Stimulated activated CD4-positive, alpha-beta T cell treated with anti-CD3 and anti-CD28 coated beads, Interleukin-1b, Interleukin-23, amount 100 ng/mL, for 24 hours (primary cell): ENCODE measurements at regions not wholly inside any gene's neighbourhood (a gene's known extent, or its start where the extent isn't known, plus 50 kb on each side); places are given as distances from the start of the nearest gene placed in this dataset.

Experiments
- DNase-seq, 4 experiments: peaks; one replicate each; pipeline ENCODE4 v3.0.0-alpha.2; 2020; ENCODE audit warnings: low read depth in 4 of 4, low spot score in 1 of 4

DNA sequence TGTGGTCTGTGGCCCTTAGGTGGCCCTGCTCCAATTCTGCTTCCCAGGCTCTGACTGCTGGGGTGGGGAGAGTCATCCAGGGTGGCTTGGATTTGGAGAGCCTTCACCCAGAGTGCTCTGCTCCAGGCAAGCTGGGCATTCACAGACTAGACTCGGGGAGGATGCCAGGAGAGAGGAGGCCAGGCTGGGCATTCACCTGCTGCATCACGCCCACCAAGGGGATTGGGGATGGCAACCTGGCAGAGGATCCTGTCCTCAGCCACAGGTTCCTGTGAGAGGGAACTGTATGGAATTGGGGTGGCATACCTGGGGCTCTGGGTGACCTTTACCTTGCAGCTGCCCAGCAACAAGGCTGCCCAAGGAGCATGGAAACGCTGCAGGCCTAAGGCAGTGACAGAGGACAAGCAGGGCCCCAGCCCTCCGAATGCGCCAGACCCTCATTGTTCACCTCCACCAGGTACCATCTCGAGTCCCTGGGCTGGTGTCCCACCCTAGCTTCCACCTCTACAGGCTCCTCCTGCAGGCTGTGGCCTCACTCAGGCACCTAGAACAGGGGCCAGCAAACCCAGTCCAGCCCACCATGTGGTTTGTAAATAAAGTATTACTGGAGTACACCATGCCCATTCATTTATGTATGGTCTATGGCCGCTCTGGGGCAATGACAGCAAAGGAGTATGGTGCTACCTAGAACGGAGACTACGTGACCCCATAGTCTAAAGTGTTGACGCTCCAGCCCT, 255.3 kb upstream of the RAB6C start:
- DNase-seq, result no peak

DNA sequence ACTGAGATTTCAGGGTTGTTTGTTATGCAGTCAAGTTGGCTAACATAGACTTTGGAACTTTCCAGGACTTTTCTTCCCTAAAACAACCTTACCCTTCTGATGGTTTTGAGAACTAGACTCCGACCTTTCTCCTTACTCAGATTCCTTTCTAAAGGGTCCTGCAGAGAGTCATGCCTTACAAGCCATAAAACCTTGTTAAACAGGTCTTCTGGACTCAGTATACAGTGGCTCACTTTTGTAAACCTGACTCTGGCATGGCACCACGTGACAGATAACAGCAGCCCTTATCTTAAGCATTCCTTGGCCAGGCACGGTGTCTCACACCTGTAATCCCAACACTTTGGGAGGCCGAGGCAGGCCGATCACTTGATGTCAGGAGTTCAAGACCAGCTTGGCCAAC, 253.2 kb upstream of the RAB6C start:
- no peak for DNase-seq

DNA sequence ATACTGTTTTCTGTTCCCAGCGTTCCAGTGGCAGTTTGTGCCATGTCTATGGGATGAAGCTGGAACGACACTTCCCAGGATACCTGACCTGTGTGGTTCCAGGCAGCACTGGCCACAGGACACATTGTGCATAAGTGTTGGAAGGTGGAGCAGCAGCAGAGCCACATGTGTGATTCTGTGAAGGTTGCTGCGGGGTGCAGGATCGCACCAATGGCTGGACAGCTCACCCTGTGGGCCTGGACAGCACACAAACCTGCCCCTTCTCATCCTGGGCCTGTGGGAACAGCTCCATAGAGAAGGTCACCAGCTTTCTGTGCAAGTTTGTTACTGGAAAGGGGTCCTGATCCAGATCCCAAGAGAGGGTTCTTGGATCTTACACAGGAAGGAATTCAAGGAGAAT, 252.2 kb upstream of the RAB6C start:
- DNase-seq, result no peak

DNA sequence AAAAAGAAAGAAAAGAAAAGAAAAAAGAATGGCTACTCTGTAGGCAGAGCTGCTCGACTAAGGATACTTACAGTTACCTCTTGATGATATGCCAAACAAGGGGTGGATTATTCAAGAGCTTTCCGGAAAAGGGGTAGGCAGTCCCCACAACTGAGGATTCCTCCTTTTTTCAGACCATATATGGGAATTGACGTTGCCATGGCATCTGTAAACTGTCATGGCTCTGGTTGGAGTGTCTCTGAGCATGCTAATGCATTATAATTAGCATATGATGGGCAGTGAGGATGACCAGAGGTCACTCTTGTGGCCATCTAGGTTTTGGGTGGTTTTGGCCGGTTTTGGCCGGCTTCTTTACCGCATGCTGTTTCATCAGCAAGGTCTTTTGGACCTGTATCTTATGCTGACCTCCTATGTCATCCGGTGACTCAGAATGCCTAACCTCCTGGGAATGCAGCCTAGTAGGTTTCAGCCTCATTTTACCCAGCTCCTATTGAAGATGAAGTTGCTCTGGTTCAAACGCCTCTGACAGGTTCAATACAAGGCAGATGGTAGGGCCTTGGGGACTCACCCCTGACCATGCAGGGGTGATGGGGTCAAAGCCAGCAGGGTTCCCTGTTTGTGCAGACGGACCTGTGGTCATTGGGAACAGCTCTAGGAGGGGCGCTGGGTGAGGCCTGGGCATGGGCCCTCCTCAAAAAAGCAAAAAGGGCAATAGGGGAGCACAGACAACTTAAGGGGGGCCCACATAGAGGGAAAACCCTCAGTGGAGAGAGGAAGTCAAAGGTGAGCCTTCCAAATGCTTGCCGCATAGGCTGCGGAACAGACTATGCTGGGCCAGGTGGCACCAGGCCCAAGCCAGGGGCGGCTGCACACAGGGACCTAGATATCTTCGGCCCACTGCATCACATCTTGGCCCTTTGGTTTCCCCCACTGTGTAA, 251.2 kb upstream of the RAB6C start:
- DNase-seq, result no peak

DNA sequence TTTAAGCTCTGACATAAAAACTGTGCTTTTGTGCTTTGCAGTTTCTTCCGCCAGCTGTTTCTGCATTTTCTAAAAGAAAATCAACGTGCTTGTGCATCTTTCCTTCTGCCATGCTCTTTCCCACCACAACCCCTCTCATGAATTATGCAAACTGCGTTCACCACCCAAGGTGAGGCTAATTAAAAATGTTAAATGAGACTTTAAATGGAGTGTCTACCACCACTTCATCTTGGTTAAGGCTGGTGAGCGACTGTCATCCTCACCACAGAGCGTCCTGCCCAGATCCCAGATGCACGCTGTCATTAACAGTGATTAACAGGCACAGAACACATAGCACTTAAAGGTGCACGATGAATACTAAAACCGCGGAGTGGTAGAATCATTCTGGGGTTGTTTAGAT, 250.5 kb upstream of the RAB6C start:
- DNase-seq, result no peak

DNA sequence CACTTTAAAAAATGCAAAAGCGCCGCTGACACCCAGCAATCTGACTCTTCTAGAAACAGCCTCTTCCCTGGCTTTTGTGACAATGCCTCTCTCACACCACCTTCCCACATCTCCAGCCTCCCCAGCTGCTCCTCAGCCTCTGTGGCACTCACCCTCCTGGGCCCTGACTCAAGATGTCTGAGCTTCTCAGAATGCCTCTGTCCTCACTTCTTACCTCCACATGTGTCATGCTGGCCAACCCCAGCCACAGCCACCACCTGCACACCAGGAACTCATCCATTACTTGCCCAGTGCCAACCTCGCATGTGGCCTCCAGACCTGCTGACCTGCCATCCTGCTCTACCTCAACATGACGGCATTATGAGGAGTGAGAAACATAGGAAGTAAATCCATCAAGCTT, 249.8 kb upstream of the RAB6C start:
- DNase-seq, result no peak

DNA sequence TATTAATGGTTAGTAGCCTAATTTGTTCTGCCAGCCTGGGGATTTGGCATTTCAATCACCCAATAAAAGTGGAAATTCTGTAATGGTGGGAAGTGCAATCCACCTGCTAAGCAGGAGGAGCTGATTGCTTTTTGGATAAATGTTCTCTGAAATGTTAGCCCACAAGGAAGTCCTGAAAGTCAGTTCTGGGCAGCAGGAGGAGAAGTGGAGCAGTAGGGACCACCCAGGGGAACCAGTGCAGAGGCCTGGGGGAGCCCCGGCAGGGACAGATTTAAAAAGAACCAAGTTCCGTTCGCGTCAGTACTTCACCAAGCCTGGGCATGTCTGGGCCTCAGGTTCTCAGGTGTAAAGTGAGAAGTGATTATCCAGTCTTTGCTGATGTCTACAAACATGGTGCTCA, 248.5 kb upstream of the RAB6C start:
- DNase-seq, result no peak

DNA sequence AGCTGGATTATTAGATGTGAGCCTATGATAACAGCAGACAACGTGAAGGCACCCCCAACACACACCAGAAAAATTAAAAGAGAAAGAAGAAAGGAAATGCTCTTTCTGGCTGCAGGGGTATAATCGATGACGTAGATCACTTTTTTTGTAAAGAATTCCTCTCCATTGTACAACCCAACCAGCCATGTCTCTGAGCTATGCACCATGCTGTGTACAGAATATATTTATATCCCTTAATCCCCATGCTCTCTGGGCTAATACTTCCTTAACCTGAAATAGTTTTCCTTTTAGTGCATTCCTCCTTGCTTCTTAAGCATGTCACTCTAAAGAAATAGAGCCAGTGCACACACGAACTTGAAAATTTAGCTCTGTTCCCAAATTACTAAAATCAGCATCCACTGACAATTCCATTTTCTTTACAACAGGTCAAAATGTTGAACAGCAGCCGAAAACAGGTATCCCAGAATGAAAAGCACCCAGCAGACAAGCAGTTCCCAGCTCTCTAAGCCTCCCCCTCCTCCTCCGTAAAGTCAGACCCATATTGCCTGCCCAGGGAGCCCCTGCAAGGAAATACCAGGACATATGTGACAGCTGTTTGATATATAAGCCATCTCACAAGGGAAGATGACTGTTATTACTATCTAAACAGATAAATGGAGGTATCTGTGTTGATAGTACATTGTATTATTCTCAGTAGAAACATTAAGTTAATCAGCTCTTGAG, 247.4 kb upstream of the RAB6C start:
- no peak for DNase-seq

DNA sequence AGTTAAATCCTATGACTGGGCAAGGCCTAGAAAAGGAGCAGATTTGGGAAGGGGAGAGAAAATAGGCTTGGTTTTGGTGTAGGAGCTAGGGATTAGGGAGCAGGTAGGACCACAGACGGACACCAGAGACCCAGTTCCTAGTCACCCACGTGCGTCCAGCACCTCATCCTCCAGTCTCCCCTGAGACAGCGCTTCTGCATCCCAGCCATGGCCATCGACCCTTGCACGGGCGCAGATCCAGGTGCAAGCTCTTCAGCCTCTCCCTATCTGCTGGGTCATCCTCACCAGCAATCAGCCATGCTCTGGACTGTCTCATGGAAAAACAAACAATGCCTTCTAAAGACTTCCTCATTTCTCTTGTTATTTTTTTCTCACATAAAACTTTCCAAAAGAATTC, 246.8 kb upstream of the RAB6C start:
- no peak for DNase-seq

DNA sequence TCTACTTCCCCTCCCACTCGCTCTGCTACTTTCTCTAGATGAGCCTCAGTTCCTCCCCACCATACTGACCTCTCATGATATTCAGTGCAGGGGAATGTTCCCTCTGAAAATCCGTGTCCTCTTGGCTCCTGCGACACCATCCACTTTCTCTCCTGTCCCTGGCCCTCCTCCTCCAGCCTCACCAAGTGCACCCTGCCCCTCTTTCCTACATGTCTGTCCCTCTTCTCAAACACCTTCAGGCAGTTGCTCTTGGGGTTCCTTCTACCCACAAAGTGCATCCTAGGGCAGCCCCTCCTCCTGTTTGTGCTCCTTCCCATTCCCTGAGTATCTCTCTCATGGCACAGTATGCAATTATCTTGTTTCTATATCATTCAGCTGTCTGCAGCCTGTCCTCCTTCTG, 246.4 kb upstream of the RAB6C start:
- no peak for DNase-seq

DNA sequence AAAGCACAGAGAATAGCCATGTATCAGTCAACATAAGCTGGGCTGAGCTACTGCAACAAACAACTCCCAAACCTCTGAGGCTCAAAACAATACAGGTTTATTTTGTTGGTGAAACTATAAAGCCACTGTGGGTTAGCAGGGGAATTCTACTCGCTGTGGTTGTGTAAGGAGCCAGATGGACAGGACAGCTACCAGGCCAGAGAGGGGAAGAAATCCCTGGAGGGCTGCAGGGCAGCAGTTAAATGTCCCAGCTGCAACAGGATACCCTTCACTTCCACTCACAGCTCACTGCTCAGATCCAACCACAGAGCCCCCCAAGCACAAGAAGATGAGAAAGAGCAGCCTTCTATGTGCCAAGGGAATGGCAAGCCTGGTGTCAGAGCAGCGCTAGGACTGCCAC, 245.9 kb upstream of the RAB6C start:
- DNase-seq, result no peak

DNA sequence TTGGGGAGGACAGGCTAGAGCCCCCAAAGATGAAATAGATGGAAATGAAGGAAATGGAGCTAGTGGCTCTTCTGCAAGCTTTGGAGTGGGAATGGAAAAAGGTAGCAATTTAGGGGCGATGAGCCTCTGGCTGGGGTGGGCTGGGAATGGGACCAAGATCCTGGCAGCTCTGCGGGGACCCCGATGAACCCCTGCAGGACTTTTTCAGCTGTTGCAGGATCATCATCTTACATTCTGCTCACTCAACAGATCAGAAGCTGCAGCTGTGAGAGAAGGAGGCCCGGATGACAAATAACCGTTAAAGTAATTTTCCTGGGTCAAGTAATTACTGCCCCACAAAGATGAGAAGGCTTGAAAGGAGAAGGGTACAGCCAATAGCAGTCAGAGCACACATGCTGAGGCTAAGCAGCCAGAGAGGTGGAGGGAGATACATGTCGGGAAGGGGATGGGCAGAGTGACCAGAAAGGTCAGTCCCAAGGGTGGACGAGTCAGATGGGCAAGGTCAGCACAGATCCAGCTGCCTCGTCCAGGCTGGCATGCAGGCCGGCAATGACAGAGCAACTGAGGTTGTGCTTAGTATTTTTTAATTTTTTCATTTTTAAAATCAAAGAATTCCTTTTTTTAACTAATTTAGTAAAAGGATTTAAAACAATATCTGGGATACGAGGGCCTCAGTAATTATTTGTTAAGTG, 245.0 kb upstream of the RAB6C start:
- no peak for DNase-seq

DNA sequence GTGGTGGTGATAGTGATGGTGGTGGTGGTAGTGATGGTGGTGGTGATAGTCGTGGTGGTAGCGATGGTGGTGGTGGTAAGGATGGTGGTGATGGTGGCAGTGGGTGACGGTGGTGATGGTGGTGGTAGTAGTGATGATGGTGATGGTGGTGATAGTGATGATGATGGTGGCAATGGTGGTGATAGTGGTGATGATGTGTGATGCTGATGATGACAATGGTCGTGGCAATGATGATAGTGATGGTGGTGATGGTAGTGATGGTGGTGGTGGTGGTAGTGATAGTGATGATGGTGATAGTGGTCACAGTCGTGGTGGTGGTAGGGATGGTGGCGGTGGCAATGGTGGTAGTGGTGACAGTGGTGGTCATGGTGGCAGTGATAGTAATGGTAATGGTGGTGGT, 243.9 kb upstream of the RAB6C start:
- no peak for DNase-seq

DNA sequence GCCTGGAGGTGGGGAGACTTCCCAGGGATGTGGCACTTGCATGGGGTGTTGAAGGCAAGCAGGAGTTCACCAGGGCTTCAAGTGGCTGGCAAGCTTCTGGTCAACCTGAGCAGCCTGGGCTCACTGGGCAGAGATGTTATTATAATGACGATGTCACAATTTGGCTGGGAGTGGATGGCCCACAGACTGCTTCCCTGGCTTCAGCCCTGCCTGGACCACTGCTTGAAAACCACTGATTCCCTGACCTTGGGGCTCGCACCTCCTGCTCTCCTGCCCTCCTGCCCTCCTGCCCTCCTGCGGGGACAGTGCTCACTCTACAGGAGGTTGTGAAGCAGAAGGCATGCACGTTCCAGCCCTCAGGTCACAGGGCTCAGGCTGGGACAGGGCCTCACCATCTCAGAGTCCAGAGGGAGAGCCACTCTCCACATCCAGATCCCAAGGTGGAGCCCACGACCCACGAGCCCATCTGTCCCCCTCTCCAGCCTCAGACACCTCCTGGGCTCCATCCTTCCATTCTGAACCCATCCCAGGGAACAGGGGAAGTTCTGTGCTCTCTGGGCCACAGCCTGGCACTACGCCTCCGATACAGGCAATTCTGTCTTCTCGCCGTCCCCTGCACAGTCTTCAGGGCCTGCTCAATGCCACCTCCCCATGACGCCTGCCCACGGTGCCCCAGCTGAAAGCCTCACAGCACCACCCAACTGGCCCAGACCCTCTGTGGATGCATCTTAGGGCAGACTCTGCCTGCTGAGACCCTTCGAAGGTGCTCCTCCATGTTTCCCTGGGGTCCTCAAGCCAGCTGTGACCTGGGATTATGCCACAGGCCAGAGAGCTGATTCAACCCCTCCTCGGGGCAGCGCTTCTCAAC, 241.6 kb upstream of the RAB6C start:
- DNase-seq, result no peak

DNA sequence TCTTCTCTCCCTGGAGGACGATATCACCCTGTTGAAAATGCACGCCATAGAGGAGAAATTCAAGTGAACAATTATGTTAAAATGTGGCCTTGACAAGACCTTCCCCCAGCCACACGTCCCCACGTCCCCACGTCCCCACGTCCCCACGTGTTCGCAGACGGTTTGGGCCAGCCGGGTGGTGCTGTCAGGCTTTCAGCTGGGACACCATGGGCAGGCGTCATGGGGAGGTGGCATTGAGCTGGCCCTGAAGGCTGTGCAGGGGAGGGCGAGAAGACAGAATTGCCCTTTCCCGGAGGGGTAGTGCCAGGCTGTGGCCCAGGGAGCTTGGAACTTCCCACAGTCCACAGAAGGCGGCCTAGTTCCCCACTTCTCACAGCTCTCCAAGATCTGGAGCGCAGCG, 240.7 kb upstream of the RAB6C start:
- no peak for DNase-seq

DNA sequence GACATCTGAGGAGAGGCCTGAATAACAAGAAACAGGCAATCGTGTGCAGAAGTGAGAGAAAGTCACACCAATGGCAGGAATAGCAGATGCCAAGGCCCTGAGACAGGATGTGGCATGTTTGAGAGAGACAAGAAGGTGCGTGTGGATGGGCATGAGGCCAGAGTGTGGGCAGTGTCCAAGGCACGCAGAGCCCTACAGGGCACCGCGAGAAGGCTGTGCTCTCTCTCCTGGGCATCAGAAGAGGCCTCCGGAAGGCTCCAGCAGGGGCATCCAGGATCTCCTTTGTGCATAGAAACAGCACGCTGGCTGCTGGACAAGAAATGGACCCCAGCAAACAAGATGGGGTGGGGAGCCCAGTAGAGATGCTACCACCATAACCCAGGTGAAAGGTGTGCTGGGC, 239.0 kb upstream of the RAB6C start:
- no peak for DNase-seq

DNA sequence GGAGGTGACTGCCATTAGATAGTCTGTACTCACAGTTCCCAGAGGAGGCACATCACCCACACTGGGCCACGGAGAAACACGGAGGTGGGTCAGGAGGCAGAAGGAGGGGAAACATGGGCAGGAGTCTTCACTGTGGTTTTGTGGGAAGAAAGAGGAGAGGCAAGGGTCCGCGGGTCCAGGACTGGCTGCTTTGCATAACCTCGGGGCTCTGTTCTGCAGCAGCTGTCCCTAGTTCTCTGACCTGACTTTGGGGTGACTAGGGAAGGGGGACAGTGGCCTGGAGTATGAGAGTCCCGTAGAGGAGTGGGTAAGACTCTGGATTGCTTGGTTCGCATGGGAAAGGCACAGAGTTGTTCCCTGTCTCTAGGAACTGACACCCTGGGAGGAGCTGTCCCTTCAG, 238.3 kb upstream of the RAB6C start:
- DNase-seq, result no peak

DNA sequence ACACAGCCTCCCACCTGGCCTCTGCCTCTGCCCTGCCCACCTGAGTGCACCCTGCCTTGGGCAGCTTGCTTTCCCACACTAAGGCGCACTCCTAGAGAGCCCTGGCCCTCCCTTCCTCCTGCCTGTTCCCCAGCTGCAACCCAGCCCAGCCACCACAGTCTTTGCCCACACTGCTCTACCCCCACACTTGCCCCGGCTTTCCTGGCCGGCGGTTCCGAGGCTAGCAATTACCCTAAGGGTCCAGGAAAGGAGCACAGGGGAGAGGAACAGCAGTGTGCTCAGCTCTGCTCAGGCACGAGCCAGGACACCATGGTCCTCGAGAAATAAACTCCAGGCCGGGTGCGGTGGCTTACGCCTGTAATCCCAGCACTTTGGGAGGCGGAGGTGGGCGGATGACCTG, 237.8 kb upstream of the RAB6C start:
- no peak for DNase-seq

DNA sequence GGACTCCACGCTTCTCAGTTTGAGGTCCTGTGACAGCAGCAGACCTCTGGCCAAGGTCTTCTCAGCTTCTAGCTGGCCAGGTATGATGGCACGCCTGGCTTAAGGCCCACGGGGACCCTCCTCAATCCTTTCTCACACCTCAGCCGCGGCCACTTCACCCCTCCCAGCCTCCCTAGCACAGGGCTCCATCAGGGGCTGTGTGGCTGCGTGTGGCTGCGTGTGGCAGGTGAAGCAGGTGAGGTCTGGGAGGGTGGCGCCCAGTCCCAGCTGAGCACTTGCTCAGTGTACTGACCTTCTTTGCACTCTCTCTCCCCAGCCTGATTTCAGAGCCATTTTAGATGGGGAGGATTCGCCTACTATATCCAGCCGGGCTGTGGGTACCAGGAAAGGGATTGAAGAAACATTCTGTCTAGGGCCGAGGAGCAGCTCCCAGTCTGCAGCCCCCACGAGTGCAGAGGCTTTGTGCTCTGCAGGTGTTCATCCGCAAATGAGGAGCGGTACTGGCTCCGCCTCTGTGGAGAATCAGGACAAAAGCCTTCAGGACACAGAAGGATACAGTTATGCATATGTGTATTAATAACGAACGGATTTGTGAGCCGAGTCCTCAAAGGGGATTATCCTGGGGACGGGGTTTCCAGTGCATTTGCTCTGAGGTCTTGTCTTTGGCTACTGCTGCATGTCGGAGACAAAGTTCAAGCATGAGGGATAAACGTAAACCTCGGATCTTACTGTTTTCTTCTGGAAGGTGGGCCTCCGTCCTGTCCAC, 236.9 kb upstream of the RAB6C start:
- no peak for DNase-seq

DNA sequence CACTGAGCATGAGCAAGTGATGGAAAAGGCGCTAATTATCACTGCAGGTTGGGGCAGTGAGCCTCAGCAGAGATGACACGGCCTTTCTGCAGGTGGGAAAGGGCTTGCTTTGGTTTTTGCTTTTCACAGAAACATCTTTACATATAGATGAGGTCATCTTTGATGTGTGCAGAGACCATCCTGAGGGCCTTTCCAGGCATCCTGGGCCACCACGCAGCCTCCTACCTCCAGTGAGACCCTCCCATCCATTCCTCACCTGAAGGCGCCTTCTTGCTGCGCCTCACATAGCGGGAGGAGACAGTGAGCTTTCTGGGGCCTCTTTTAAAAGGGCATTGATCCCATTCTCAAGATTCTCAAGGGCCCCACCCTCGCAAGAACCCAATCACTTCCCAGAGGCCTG, 235.3 kb upstream of the RAB6C start:
- DNase-seq, result no peak
